Breast epithelium (tissue), 3 donors: ENCODE measurements at regions not wholly inside any gene's neighbourhood (a gene's known extent, or its start where the extent isn't known, plus 50 kb on each side); places are given as distances from the start of the nearest gene placed in this dataset.

Source experiments
- CTCF ChIP-seq, 3 donors: fragments of 450-650 bp; IDR thresholded peaks; one replicate each; pipeline ENCODE4 v1.5.1; 2016 to 2017; ENCODE audit warnings: antibody characterized with exemption in 3 of 3, mild to moderate bottlenecking in 3 of 3, moderate library complexity in 3 of 3
- POLR2A ChIP-seq: fragments of 450-650 bp; IDR thresholded peaks from one replicate; pipeline ENCODE4 v1.6.1; 2016; ENCODE audit warnings: antibody characterized with exemption, mild to moderate bottlenecking, moderate library complexity
- POLR2AphosphoS5 ChIP-seq, 3 donors: sonication (generic); formaldehyde crosslinking; IDR thresholded peaks; one replicate each; pipeline ENCODE4 v1.6.1; 2017; ENCODE audit warnings: antibody characterized with exemption in 3 of 3

GRCh38 chr20:22863826-22864225, 171.3 kb upstream of the SSTR4 start:
- TF ChIP-seq CTCF (IDR thresholded peaks at IDR 0.05) = no peak
- no peak for TF ChIP-seq POLR2A
- TF ChIP-seq POLR2AphosphoS5 (IDR thresholded peaks at IDR 0.05) = no peak
